ENCODE measurements at regions not wholly inside any gene's neighbourhood (a gene's known extent, or its start where the extent isn't known, plus 50 kb on each side); places are given as distances from the start of the nearest gene placed in this dataset.

- dilution Hi-C loops (cut with MboI; ENCODE audit: extremely low pct_ligation_motif_present, low sequenced_read_pairs) = no loop called here
- Histone ChIP-seq H2AFZ (ENCODE audit: control insufficient read depth, low read length) (no peak overlapping the region), H3K9me3 (ENCODE audit: control insufficient read depth, low read depth, low read length) (no peaks in the 10 kb centered on the region), H4K20me1 (ENCODE audit: control insufficient read depth, extremely low read depth, insufficient read depth, low read length) (no peaks in the 10 kb centered on the region), H3K9me1 (ENCODE audit: control insufficient read depth, extremely low read depth, insufficient read depth, low read length) (no peaks in the 10 kb centered on the region), H3K79me2 (ENCODE audit: control insufficient read depth, insufficient read depth, low read length) (no peaks in the 10 kb centered on the region), H3K27me3 (ENCODE audit: control insufficient read depth, extremely low read depth, insufficient read depth, low read length) (no peaks in the 10 kb centered on the region), H3K36me3 (ENCODE audit: control insufficient read depth in 2 of 2, extremely low read depth in 1 of 2, insufficient read depth in 2 of 2, low read length in 2 of 2) (no peaks in the 10 kb centered on the region), H3K9ac (ENCODE audit: control insufficient read depth, extremely low read depth, insufficient read depth, low read length) (no peak overlapping the region), H3K4me1 (ENCODE audit: control insufficient read depth, extremely low read depth, insufficient read depth, low read length) (no peaks in the 10 kb centered on the region), H3K4me3 (ENCODE audit: control insufficient read depth in 2 of 3, extremely low read depth in 1 of 3, insufficient read depth in 2 of 3, low read depth in 1 of 3, low read length in 3 of 3) (no peak overlapping the region), H3K27ac (ENCODE audit: control insufficient read depth, insufficient read depth, low read length) (no peak overlapping the region), H3K4me2 (ENCODE audit: control insufficient read depth, extremely low read depth, insufficient read depth, low read depth, low read length) (no peak overlapping the region)
- DNase-seq (ENCODE audit: low read depth, low spot score) = no peak
- no peak for FAIRE-seq
- TF ChIP-seq CTCF (optimal IDR thresholded peaks at IDR 0.05 in 1 of 3, IDR thresholded peaks at IDR 0.05 in 1 of 3, conservative IDR thresholded peaks at IDR 0.05 in 1 of 3; ENCODE audit: extremely low read depth in 1 of 3, insufficient read depth in 2 of 3, low read length in 3 of 3) = no peak
- TF ChIP-seq EZH2 (IDR thresholded peaks at IDR 0.05; ENCODE audit: low read length) = no peak
Observed at GRCh38 chrX:4249401-4249800, 536.0 kb upstream of the PRKX start.

- no peak overlapping the region for H3K4me2 ChIP-seq (ENCODE audit: control insufficient read depth, extremely low read depth, insufficient read depth, low read depth, low read length)
- no peaks in the 10 kb centered on the region for H3K36me3 ChIP-seq (ENCODE audit: control insufficient read depth in 2 of 2, extremely low read depth in 1 of 2, insufficient read depth in 2 of 2, low read length in 2 of 2)
- no peaks in the 10 kb centered on the region for H3K79me2 ChIP-seq (ENCODE audit: control insufficient read depth, insufficient read depth, low read length)
- DNase-seq (ENCODE audit: low read depth, low spot score) (no peak), FAIRE-seq (no peak)
- H3K9me3 ChIP-seq (ENCODE audit: control insufficient read depth, low read depth, low read length) = peaks cover 9% of the 10 kb centered on the region
- no peaks in the 10 kb centered on the region for H3K9me1 ChIP-seq (ENCODE audit: control insufficient read depth, extremely low read depth, insufficient read depth, low read length)
- no peak overlapping the region for H2AFZ ChIP-seq (ENCODE audit: control insufficient read depth, low read length)
- H3K9ac ChIP-seq (ENCODE audit: control insufficient read depth, extremely low read depth, insufficient read depth, low read length) = no peak overlapping the region
- dilution Hi-C loops (cut with MboI; ENCODE audit: extremely low pct_ligation_motif_present, low sequenced_read_pairs) = no loop called here
- no peaks in the 10 kb centered on the region for H4K20me1 ChIP-seq (ENCODE audit: control insufficient read depth, extremely low read depth, insufficient read depth, low read length)
- no peak overlapping the region for H3K4me3 ChIP-seq (ENCODE audit: control insufficient read depth in 2 of 3, extremely low read depth in 1 of 3, insufficient read depth in 2 of 3, low read depth in 1 of 3, low read length in 3 of 3)
- no peaks in the 10 kb centered on the region for H3K27me3 ChIP-seq (ENCODE audit: control insufficient read depth, extremely low read depth, insufficient read depth, low read length)
- H3K4me1 ChIP-seq (ENCODE audit: control insufficient read depth, extremely low read depth, insufficient read depth, low read length) = no peaks in the 10 kb centered on the region
- TF ChIP-seq CTCF (optimal IDR thresholded peaks at IDR 0.05 in 1 of 3, IDR thresholded peaks at IDR 0.05 in 1 of 3, conservative IDR thresholded peaks at IDR 0.05 in 1 of 3; ENCODE audit: extremely low read depth in 1 of 3, insufficient read depth in 2 of 3, low read length in 3 of 3) (no peak), EZH2 (IDR thresholded peaks at IDR 0.05; ENCODE audit: low read length) (no peak)
- no peak overlapping the region for H3K27ac ChIP-seq (ENCODE audit: control insufficient read depth, insufficient read depth, low read length)
Observed at GRCh38 chrX:4243759-4244158, 530.3 kb upstream of the PRKX start.
